ENCODE measurements at regions not wholly inside any gene's neighbourhood (a gene's known extent, or its start where the extent isn't known, plus 50 kb on each side); places are given as distances from the start of the nearest gene placed in this dataset.

DNA sequence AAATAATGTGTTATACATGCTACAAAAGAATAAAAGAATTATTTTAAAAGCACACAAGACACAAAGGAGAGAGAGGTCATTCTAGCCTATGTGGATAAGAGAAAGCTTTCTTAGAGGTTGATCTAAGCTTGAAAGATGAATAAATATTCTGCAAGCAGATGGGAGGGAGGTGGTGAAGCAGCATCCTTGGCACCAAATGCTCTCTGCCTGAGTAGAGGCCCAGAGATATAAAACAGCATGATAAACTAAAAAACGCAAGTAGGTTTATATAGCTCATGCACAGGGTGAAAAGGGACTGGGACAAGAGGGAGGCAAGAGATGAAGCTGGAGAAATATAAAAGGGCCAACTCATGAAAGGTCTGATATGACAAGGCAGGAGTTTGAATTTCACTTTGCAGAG, 283.2 kb upstream of the POU5F2 start:
- TF ChIP-seq, protein P1, sequence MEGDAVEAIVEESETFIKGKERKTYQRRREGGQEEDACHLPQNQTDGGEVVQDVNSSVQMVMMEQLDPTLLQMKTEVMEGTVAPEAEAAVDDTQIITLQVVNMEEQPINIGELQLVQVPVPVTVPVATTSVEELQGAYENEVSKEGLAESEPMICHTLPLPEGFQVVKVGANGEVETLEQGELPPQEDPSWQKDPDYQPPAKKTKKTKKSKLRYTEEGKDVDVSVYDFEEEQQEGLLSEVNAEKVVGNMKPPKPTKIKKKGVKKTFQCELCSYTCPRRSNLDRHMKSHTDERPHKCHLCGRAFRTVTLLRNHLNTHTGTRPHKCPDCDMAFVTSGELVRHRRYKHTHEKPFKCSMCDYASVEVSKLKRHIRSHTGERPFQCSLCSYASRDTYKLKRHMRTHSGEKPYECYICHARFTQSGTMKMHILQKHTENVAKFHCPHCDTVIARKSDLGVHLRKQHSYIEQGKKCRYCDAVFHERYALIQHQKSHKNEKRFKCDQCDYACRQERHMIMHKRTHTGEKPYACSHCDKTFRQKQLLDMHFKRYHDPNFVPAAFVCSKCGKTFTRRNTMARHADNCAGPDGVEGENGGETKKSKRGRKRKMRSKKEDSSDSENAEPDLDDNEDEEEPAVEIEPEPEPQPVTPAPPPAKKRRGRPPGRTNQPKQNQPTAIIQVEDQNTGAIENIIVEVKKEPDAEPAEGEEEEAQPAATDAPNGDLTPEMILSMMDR (optimal IDR thresholded peaks at IDR 0.05 in 1 of 3, IDR thresholded peaks at IDR 0.05 in 1 of 3, conservative IDR thresholded peaks at IDR 0.05 in 1 of 3; ENCODE audit: extremely low read depth in 1 of 3, insufficient read depth in 2 of 3, low read length in 3 of 3): no peak
- TF ChIP-seq EZH2 (IDR thresholded peaks at IDR 0.05; ENCODE audit: low read length): no peak

Measured in keratinocyte (primary cell).